ENCODE measurements at regions not wholly inside any gene's neighbourhood (a gene's known extent, or its start where the extent isn't known, plus 50 kb on each side); places are given as distances from the start of the nearest gene placed in this dataset.

DNA sequence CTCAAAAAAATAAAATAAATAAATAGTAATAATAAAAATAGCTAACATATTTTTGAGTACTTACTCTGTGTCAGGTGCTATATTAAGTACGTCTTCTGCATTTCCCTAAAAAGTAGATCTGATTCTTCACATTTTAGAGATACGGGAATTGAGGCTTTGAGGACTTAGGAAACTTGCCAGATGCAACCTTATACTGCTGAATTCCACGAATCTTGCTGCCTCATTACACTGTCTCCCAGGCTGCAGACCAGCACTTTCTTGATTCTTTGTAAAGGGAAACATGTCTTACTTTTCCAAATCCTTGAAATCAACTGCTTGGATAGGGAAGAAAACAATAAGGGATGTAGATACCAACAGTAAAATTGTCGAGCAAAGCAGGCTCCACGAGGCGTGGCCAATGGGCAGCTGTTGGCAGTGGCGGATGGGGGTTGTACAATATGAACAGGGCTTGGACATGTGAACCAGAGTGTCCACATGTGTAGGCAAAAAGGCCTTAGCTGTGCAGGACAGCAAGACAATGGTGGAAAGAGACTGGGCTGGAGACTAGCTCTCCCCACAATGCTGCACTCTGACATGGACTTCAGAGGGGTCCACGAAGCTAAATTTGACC is 124.3 kb upstream of the RAI14 start:
- Histone ChIP-seq H3K4me1 (ENCODE audit: insufficient read depth) (peaks cover 8% of the 10 kb centered on the region), H3K27ac (ENCODE audit: low read depth) (no peak overlapping the region), H4K20me1 (replicated peaks; ENCODE audit: insufficient read depth) (no peaks in the 10 kb centered on the region), H2AFZ (0 out of 2 replicates have a peak overlapping the region, but pooled peaks have one; percentile 28), H3K4me2 (no peak overlapping the region), H3K79me2 (replicated peaks; ENCODE audit: insufficient read depth) (no peaks in the 10 kb centered on the region), H3F3A (replicated peaks; ENCODE audit: low read depth) (no peaks in the 10 kb centered on the region), H3K9me2 (ENCODE audit: insufficient read depth) (no peaks in the 10 kb centered on the region), H3K4me3 (no peak overlapping the region), H3K36me3 (ENCODE audit: insufficient read depth) (no peaks in the 10 kb centered on the region), H3K27me3 (ENCODE audit: insufficient read depth) (no peaks in the 10 kb centered on the region)
- H3K27me3 Mint-ChIP-seq (ENCODE audit: insufficient read depth, low read depth, poor library complexity): peaks cover 9% of the 10 kb centered on the region
- no peaks in the 10 kb centered on the region for H3K36me3 Mint-ChIP-seq (ENCODE audit: low read depth)
- no peak overlapping the region for H3K27ac Mint-ChIP-seq
- H3K4me3 Mint-ChIP-seq: no peak overlapping the region
- no peak for TF ChIP-seq ZNF114 (CRISPR knock-in tag; IDR thresholded peaks at IDR 0.05)
- TF ChIP-seq CREB1 (CRISPR knock-in tag; IDR thresholded peaks at IDR 0.05; ENCODE audit: low read depth): no peak
- no peak for TF ChIP-seq ZNF331 (CRISPR knock-in tag; IDR thresholded peaks at IDR 0.05; ENCODE audit: low read depth)
- TF ChIP-seq NANOG (IDR thresholded peaks at IDR 0.05; ENCODE audit: borderline replicate concordance): no peak
- TF ChIP-seq, protein P1, sequence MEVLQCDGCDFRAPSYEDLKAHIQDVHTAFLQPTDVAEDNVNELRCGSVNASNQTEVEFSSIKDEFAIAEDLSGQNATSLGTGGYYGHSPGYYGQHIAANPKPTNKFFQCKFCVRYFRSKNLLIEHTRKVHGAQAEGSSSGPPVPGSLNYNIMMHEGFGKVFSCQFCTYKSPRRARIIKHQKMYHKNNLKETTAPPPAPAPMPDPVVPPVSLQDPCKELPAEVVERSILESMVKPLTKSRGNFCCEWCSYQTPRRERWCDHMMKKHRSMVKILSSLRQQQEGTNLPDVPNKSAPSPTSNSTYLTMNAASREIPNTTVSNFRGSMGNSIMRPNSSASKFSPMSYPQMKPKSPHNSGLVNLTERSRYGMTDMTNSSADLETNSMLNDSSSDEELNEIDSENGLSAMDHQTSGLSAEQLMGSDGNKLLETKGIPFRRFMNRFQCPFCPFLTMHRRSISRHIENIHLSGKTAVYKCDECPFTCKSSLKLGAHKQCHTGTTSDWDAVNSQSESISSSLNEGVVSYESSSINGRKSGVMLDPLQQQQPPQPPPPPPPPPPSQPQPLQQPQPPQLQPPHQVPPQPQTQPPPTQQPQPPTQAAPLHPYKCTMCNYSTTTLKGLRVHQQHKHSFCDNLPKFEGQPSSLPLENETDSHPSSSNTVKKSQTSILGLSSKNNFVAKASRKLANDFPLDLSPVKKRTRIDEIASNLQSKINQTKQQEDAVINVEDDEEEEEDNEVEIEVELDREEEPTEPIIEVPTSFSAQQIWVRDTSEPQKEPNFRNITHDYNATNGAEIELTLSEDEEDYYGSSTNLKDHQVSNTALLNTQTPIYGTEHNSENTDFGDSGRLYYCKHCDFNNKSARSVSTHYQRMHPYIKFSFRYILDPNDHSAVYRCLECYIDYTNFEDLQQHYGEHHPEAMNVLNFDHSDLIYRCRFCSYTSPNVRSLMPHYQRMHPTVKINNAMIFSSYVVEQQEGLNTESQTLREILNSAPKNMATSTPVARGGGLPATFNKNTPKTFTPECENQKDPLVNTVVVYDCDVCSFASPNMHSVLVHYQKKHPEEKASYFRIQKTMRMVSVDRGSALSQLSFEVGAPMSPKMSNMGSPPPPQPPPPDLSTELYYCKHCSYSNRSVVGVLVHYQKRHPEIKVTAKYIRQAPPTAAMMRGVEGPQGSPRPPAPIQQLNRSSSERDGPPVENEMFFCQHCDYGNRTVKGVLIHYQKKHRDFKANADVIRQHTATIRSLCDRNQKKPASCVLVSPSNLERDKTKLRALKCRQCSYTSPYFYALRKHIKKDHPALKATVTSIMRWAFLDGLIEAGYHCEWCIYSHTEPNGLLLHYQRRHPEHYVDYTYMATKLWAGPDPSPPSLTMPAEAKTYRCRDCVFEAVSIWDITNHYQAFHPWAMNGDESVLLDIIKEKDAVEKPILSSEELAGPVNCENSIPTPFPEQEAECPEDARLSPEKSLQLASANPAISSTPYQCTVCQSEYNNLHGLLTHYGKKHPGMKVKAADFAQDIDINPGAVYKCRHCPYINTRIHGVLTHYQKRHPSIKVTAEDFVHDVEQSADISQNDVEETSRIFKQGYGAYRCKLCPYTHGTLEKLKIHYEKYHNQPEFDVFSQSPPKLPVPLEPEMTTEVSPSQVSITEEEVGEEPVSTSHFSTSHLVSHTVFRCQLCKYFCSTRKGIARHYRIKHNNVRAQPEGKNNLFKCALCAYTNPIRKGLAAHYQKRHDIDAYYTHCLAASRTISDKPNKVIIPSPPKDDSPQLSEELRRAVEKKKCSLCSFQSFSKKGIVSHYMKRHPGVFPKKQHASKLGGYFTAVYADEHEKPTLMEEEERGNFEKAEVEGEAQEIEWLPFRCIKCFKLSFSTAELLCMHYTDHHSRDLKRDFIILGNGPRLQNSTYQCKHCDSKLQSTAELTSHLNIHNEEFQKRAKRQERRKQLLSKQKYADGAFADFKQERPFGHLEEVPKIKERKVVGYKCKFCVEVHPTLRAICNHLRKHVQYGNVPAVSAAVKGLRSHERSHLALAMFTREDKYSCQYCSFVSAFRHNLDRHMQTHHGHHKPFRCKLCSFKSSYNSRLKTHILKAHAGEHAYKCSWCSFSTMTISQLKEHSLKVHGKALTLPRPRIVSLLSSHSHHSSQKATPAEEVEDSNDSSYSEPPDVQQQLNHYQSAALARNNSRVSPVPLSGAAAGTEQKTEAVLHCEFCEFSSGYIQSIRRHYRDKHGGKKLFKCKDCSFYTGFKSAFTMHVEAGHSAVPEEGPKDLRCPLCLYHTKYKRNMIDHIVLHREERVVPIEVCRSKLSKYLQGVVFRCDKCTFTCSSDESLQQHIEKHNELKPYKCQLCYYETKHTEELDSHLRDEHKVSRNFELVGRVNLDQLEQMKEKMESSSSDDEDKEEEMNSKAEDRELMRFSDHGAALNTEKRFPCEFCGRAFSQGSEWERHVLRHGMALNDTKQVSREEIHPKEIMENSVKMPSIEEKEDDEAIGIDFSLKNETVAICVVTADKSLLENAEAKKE (CRISPR knock-in tag; IDR thresholded peaks at IDR 0.05): no peak
- no peak for TF ChIP-seq JUNB (IDR thresholded peaks at IDR 0.05; ENCODE audit: unreplicated experiment)
- TF ChIP-seq, protein P2, sequence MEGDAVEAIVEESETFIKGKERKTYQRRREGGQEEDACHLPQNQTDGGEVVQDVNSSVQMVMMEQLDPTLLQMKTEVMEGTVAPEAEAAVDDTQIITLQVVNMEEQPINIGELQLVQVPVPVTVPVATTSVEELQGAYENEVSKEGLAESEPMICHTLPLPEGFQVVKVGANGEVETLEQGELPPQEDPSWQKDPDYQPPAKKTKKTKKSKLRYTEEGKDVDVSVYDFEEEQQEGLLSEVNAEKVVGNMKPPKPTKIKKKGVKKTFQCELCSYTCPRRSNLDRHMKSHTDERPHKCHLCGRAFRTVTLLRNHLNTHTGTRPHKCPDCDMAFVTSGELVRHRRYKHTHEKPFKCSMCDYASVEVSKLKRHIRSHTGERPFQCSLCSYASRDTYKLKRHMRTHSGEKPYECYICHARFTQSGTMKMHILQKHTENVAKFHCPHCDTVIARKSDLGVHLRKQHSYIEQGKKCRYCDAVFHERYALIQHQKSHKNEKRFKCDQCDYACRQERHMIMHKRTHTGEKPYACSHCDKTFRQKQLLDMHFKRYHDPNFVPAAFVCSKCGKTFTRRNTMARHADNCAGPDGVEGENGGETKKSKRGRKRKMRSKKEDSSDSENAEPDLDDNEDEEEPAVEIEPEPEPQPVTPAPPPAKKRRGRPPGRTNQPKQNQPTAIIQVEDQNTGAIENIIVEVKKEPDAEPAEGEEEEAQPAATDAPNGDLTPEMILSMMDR (conservative IDR thresholded peaks at IDR 0.05; ENCODE audit: low read depth in 2 of 2): no peak
- no peak for TF ChIP-seq POLR2AphosphoS5 (IDR thresholded peaks at IDR 0.05; ENCODE audit: low read depth)
- TF ChIP-seq, protein P3, sequence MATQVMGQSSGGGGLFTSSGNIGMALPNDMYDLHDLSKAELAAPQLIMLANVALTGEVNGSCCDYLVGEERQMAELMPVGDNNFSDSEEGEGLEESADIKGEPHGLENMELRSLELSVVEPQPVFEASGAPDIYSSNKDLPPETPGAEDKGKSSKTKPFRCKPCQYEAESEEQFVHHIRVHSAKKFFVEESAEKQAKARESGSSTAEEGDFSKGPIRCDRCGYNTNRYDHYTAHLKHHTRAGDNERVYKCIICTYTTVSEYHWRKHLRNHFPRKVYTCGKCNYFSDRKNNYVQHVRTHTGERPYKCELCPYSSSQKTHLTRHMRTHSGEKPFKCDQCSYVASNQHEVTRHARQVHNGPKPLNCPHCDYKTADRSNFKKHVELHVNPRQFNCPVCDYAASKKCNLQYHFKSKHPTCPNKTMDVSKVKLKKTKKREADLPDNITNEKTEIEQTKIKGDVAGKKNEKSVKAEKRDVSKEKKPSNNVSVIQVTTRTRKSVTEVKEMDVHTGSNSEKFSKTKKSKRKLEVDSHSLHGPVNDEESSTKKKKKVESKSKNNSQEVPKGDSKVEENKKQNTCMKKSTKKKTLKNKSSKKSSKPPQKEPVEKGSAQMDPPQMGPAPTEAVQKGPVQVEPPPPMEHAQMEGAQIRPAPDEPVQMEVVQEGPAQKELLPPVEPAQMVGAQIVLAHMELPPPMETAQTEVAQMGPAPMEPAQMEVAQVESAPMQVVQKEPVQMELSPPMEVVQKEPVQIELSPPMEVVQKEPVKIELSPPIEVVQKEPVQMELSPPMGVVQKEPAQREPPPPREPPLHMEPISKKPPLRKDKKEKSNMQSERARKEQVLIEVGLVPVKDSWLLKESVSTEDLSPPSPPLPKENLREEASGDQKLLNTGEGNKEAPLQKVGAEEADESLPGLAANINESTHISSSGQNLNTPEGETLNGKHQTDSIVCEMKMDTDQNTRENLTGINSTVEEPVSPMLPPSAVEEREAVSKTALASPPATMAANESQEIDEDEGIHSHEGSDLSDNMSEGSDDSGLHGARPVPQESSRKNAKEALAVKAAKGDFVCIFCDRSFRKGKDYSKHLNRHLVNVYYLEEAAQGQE (IDR thresholded peaks at IDR 0.05; ENCODE audit: unreplicated experiment): no peak
- no peak for TF ChIP-seq STAT1 (IDR thresholded peaks at IDR 0.05; ENCODE audit: unreplicated experiment)
- TF ChIP-seq ETS1 (IDR thresholded peaks at IDR 0.05): no peak
- no peak for TF ChIP-seq EZH2phosphoT487 (IDR thresholded peaks at IDR 0.05; ENCODE audit: unreplicated experiment)
- no peak for TF ChIP-seq EZH2 (IDR thresholded peaks at IDR 0.05; ENCODE audit: low read depth, unreplicated experiment)
- peaks cover 10% of the 10 kb centered on the region for H3K4me1 Mint-ChIP-seq
- ATAC-seq: no peak
- H3K9me3 Mint-ChIP-seq: no peaks in the 10 kb centered on the region
- no peak for DNase-seq (ENCODE audit: low spot score)

Data from GM23338 (cell line).